HG03064 (cell line): ENCODE measurements at regions not wholly inside any gene's neighbourhood (a gene's known extent, or its start where the extent isn't known, plus 50 kb on each side); places are given as distances from the start of the nearest gene placed in this dataset.

Source experiments
- ATAC-seq: cut with Tn5 transposase; IDR thresholded peaks from one replicate; pipeline ENCODE4 v1.9.1; 2021; ENCODE audit warnings: low read depth; ENCODE audit not compliant: unreplicated experiment

- no peak for ATAC-seq
Observed at GRCh38 chr4:35325908-35326453, 918.3 kb downstream of the ARAP2 start.

- no peak for ATAC-seq
Observed at GRCh38 chr4:35342833-35343232, 901.5 kb downstream of the ARAP2 start.

- ATAC-seq: no peak
Observed at GRCh38 chr4:35347276-35347675, 897.0 kb downstream of the ARAP2 start.

GRCh38 chr4:35358001-35358584, 886.2 kb downstream of the ARAP2 start:
- ATAC-seq: no peak

GRCh38 chr4:35364321-35364870, 879.9 kb downstream of the ARAP2 start:
- ATAC-seq: no peak

- no peak for ATAC-seq
Observed at GRCh38 chr4:35365186-35365585, 879.1 kb downstream of the ARAP2 start.

- ATAC-seq: no peak
Observed at GRCh38 chr4:35399912-35400311, 844.4 kb downstream of the ARAP2 start.

- ATAC-seq: no peak
Observed at GRCh38 chr4:35423104-35423503, 821.2 kb downstream of the ARAP2 start.

GRCh38 chr4:35447474-35447873, 796.8 kb downstream of the ARAP2 start:
- no peak for ATAC-seq

GRCh38 chr4:35459045-35459444, 785.3 kb downstream of the ARAP2 start:
- ATAC-seq: no peak

- no peak for ATAC-seq
Observed at GRCh38 chr4:35461931-35462659, 782.2 kb downstream of the ARAP2 start.

GRCh38 chr4:35463251-35463952, 780.9 kb downstream of the ARAP2 start:
- ATAC-seq: no peak

- ATAC-seq: no peak
Observed at GRCh38 chr4:35464964-35465528, 779.3 kb downstream of the ARAP2 start.

GRCh38 chr4:35491093-35491492, 753.2 kb downstream of the ARAP2 start:
- ATAC-seq: no peak

- ATAC-seq: no peak
Observed at GRCh38 chr4:35493977-35494376, 750.3 kb downstream of the ARAP2 start.

- no peak for ATAC-seq
Observed at GRCh38 chr4:35494955-35495354, 749.4 kb downstream of the ARAP2 start.

GRCh38 chr4:35500812-35501211, 743.5 kb downstream of the ARAP2 start:
- ATAC-seq: no peak

GRCh38 chr4:35503435-35503834, 740.9 kb downstream of the ARAP2 start:
- no peak for ATAC-seq

- no peak for ATAC-seq
Observed at GRCh38 chr4:35506161-35506560, 738.2 kb downstream of the ARAP2 start.

- no peak for ATAC-seq
Observed at GRCh38 chr4:35511851-35512250, 732.5 kb downstream of the ARAP2 start.

GRCh38 chr4:35516102-35516501, 728.2 kb downstream of the ARAP2 start:
- no peak for ATAC-seq
